DMS114 treated with DMSO at 0.1 percent for 48 hours (cell line): ENCODE measurements at regions not wholly inside any gene's neighbourhood (a gene's known extent, or its start where the extent isn't known, plus 50 kb on each side); places are given as distances from the start of the nearest gene placed in this dataset.
"Not testable (repeated sequence)": the region's sequence is repeated elsewhere in the genome, so short reads cannot be mapped to it uniquely, and the experiment has no call there.

Experiments
- DNase-seq: peaks from one replicate; lab custom pipeline; 2025; ENCODE audit not compliant: unreplicated experiment; lab: John Stamatoyannopoulos, UW

DNA sequence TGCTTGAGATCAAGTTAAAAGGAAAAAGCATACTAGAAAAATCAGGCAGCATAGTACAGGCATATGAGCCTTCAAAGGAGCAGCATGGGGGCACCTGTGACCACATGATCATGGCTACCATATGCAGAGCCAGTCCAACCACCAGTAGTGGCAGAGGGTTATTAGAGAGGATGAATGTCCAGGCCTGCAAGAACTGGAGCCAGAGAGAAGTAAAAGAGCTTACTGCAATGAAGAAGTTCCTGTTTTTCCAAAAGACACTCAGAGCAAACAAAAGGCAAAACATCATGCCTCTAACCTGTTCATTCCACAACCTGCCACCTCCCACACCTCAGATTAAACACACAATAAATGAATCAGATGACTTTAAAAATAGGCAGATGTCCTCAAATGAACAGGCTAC, 99.6 kb upstream of the NAMPT start:
- no peak for DNase-seq

DNA sequence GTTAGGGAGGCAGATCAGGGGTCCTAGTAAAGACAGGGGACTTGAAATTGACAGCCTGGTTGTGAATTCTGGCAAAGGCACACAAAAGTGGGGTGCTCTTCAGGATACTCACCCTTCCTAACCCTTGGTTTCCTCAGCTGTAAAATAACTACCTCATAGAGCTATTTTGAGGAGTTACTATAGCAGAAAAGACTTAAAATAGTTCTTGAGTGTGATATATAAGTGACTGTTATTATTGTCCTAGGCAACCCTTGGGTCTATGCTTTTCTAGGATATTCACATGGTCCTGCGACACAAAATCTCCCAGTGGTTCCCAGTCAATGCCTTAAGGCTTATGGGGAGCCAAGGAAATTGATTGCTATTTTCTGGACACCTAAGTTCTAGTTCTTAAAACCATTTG, 98.1 kb upstream of the NAMPT start:
- no peak for DNase-seq

DNA sequence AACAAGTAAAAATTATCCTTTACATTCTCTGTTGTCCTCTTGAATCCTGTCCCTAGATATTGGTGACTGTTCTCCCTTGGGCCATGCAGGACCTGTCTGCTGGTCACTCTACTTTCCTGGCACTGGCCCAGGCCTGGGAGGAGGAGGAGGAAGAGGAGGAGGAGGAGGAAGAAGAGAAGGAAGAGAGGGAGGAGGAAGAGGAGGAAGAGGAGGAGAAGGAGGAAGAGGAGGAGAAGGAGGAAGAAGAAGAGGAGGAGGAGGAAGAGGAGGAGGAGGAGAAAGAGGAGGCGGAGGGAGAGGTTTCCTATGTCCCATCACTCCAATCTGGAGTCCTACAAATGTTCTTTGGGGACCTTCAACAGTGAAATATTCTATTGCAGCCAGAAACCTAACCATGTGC, 97.3 kb upstream of the NAMPT start:
- DNase-seq, result no peak

DNA sequence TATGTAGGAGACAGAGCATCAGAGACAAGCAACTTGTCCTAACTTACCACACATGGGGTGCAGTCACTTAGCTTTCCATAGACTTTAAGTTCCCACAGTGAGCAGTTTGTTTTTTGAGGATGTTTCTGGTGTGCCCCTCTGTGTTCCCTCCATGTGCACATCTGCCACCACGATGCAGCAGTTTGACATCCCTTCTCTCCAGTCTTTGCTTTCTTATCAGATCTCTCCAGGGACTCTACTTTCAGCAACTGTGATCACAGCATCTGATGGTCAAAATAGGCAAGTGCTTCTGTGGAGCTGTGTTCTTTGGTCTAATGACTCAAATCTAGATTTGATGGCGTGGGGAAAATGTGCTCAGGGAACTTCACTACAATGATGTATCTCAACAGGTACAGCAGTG, 96.5 kb upstream of the NAMPT start:
- DNase-seq, result no peak

GRCh38 chr7:106377847-106378361, 93.1 kb upstream of the NAMPT start:
- DNase-seq, result no peak

GRCh38 chr7:106376026-106376799, 91.4 kb upstream of the NAMPT start:
- no peak for DNase-seq

DNA sequence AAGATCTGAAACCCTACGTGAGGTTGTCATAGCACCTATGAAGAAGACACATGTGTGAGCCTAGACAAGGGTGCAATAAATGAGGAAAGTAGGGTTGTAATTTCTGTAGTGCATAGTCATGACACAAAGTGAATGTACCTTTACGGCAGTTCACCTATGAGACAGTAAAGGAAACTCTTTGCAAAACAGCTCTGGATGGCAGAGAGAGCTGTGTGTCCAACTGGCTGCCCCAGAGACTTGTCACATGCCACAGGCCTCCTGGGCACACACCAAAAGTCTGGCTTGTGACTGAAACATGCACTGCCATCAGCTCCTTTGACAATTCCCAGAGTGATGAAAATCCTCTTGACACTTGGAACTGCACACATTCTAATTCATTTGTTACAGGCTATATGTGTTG, 90.7 kb upstream of the NAMPT start:
- DNase-seq, result no peak

DNA sequence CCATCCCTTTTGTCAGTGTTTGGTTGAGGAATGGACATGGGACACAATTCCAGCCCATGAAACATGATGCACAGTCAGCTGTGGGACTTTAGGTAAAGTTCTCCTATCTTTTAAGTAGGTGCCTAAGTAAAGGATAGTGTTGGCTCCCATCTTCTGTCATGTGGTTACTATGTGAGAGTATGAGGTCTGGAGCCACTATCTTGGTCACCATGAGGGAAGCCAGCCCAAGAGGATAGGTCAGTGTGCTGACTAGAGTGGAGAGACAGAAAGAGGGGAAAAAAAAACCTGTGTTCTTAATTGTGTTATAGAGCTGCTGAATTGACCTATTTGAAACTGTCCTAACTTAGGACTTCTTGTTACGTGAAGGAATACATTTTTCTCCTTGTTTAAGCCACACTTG, 89.7 kb upstream of the NAMPT start:
- no peak for DNase-seq

DNA sequence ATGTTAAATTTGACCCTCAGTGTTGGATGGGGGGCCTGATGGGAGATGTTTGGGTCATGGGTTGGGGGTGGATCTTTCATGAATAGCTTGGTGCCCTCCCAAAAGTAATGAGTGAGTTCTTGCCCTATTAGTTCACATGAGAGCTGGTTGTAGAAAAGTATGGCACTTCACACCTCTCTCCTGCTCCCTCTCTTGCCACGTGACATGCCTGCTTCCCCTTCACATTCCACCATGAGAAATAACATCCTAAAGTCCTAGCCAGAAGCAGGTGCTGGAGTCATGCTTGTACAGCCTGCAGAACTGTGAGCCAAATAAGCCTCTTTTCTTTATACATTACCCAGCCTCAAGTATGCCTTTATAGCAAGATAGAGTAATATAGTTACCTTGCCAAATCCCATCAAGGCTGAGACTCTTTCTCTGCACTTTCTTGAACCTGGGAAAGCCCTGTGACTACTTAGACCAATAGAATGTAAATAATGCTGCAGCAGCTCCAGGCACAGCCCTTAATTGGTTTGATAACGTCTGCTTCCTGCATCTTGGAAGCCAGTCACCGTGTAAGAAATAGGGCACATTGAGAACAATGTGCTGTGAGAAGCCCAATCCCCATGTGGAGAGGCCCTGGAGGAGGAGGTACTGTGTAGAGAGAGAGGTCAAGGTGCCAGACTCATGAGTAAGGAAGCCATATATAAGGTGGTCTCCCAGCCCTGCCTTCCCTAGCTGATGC, 88.0 kb upstream of the NAMPT start:
- no peak for DNase-seq

DNA sequence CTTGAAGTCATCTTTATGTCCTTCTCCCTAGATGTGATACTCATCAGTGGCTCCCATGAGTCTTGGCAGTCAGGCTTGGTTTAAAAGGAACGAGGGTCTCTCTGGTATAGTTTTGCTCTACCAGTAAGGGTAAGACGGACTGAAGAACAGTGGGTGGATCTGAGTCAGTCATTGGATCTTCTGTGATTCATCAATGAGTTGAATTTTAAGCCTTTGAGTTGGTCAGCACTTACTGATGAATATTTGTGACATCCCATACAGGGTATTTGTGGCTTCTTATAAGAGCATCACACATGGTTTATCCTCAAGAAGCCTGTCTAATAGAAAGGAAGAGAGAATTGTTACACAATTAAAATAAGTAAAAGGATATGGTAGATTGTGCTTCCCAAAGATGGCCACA, 87.3 kb upstream of the NAMPT start:
- no peak for DNase-seq

DNA sequence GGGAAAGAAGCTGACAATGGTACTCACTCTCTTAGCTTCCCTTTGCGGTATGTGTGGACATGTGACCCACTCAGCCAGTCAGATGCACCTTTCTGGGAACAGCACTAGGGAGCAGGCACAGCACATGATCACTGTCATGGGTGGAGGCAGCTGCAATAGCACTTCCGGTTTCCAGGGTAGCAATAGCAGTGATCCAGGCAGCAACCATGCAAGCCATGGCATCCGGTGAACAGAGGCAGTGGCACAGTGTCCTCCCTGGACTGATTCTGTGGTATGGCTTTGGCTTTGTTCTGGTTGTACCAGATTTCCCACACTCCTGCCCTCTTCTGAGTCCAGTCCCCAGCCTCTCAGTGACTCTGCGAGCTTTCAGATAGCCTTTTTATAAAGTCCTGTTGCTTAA, 86.8 kb upstream of the NAMPT start:
- no peak for DNase-seq

- no peak for DNase-seq
Observed at GRCh38 chr7:106370542-106370941, 85.8 kb upstream of the NAMPT start.

- no peak for DNase-seq
Observed at GRCh38 chr7:106369816-106370215, 85.0 kb upstream of the NAMPT start.

- no peak for DNase-seq
Observed at GRCh38 chr7:106369352-106369751, 84.6 kb upstream of the NAMPT start.

DNA sequence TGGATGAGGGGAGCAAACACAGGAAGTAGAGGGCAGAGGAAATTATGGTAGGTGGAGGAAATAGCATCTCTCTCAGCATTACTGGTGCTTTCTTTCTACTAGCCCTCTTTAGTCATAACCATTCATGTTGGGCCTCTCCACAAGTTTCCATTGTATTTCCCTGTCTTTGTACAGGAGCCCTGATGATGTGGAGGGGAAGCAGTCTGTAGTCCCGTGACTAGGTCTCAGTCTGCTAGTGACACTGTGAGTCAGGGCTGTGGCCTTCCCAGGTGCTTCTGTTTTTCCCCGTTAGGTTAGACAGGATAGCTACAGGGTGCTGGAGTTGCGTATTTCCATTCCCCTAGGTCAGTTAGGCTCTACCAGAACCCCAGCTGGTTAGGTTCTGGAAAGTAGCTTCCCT, 82.9 kb upstream of the NAMPT start:
- no peak for DNase-seq

GRCh38 chr7:106367018-106367420, 82.2 kb upstream of the NAMPT start:
- no peak for DNase-seq

- DNase-seq, result no peak
Observed at GRCh38 chr7:106365252-106366005, 80.6 kb upstream of the NAMPT start.

GRCh38 chr7:106362507-106362906, 77.7 kb upstream of the NAMPT start:
- DNase-seq, result not testable (repeated sequence)

DNA sequence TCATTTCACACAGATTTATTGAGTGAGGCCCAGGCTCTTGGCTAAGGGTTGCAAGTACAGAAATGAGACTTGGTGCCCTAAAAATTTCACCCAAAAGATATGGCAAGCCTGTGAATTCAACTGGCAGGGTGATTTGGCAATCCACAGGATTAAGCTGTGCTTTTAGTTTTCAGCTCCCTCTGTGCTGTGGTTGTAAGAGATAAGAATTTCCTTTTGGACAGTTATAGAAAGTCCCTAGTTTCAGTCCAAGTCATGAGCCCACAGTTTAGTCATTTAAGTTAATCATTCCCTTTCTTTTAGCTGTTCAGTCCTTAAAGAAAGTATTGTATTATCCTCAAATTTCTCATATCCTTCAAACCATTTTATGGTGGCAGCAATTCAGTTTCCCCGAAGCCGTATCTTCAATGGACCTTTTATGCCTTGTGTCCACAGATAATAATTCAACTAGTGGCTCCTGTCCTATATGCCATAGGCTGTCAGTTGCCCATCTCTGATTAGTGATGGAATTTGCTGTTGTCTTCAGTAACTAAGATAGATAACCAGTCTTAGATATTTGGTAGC, 73.4 kb upstream of the NAMPT start:
- DNase-seq, result no peak

DNA sequence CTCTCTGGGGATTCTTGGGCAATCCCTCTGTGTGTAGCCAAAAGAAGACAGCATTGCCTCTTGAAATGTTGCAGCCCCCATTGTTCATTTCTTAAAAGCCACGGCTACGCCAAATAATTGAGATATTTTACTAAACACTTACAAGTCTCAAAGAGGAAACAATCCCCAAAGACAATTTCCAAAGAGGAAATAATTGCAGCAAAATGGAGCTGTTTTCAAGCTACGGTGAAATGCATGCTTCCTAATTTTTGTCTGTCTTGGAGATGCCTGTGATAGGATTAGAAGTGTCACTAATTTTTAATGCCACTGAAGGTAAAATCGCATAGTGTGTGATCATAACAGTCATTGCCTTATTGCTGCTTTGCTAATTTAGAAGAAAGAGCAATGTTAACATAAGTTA, 72.9 kb upstream of the NAMPT start:
- no peak for DNase-seq

GRCh38 chr7:106354822-106355221, 70.0 kb upstream of the NAMPT start:
- DNase-seq, result peak; percentile 1
